ENCODE measurements at regions not wholly inside any gene's neighbourhood (a gene's known extent, or its start where the extent isn't known, plus 50 kb on each side); places are given as distances from the start of the nearest gene placed in this dataset.

GRCh38 chr1:55288245-55288644 is 73.1 kb upstream of the USP24 start:
- TF ChIP-seq CTCF (IDR thresholded peaks at IDR 0.05; ENCODE audit: extremely low read depth, insufficient read depth, missing control alignments): no peak
- peak; percentile 63 for DNase-seq (ENCODE audit: low spot score)
- in situ Hi-C loops (cut with MboI; ENCODE audit: low pct_unique_long_range_greater_than_20kb, low sequenced_read_pairs, unreplicated experiment): loop anchor here (25.0 kb wide), 1 partner anchor 1299 kb away; the partner anchor contains the start of gene PLPP3

GRCh38 chr1:55287723-55288122 is 72.6 kb upstream of the USP24 start:
- DNase-seq (ENCODE audit: low spot score): no peak
- in situ Hi-C loops (cut with MboI; ENCODE audit: low pct_unique_long_range_greater_than_20kb, low sequenced_read_pairs, unreplicated experiment): loop anchor here (25.0 kb wide), 1 partner anchor 1300 kb away; the partner anchor contains the start of gene PLPP3
- TF ChIP-seq CTCF (IDR thresholded peaks at IDR 0.05; ENCODE audit: extremely low read depth, insufficient read depth, missing control alignments): no peak

GRCh38 chr1:55286856-55287602 is 71.9 kb upstream of the USP24 start:
- TF ChIP-seq CTCF (IDR thresholded peaks at IDR 0.05; ENCODE audit: extremely low read depth, insufficient read depth, missing control alignments): no peak
- no peak for DNase-seq (ENCODE audit: low spot score)
- in situ Hi-C loops (cut with MboI; ENCODE audit: low pct_unique_long_range_greater_than_20kb, low sequenced_read_pairs, unreplicated experiment): loop anchor here (25.0 kb wide), 1 partner anchor 1300 kb away; the partner anchor contains the start of gene PLPP3

- no peak for DNase-seq (ENCODE audit: low spot score)
- in situ Hi-C loops (cut with MboI; ENCODE audit: low pct_unique_long_range_greater_than_20kb, low sequenced_read_pairs, unreplicated experiment): loop anchor here (25.0 kb wide), 1 partner anchor 1301 kb away; the partner anchor contains the start of gene PLPP3
- no peak for TF ChIP-seq CTCF (IDR thresholded peaks at IDR 0.05; ENCODE audit: extremely low read depth, insufficient read depth, missing control alignments)
These were observed 70.7 kb upstream of the USP24 start for GRCh38 chr1:55285834-55286233.

- DNase-seq (ENCODE audit: low spot score): no peak
- TF ChIP-seq CTCF (IDR thresholded peaks at IDR 0.05; ENCODE audit: extremely low read depth, insufficient read depth, missing control alignments): peak; percentile 65
- in situ Hi-C loops (cut with MboI; ENCODE audit: low pct_unique_long_range_greater_than_20kb, low sequenced_read_pairs, unreplicated experiment): loop anchor here (25.0 kb wide), 1 partner anchor 1302 kb away; the partner anchor contains the start of gene PLPP3
These were observed 69.7 kb upstream of the USP24 start for GRCh38 chr1:55284856-55285255.

GRCh38 chr1:55282058-55282457 is 66.9 kb upstream of the USP24 start:
- in situ Hi-C loops (cut with MboI; ENCODE audit: low pct_unique_long_range_greater_than_20kb, low sequenced_read_pairs, unreplicated experiment): loop anchor here (25.0 kb wide), 1 partner anchor 1305 kb away; the partner anchor contains the start of gene PLPP3

More at GRCh38 chr1:55282058-55282457, 66.9 kb upstream of the USP24 start:
- TF ChIP-seq CTCF (IDR thresholded peaks at IDR 0.05; ENCODE audit: extremely low read depth, insufficient read depth, missing control alignments): no peak
- DNase-seq (ENCODE audit: low spot score): no peak
